OCI-LY7 (cell line): ENCODE measurements at regions not wholly inside any gene's neighbourhood (a gene's known extent, or its start where the extent isn't known, plus 50 kb on each side); places are given as distances from the start of the nearest gene placed in this dataset.

Experiments
- CTCF ChIP-seq: fragments of 200-600 bp; sonication (generic); conservative IDR thresholded peaks from 2 replicates; pipeline ENCODE4 v1.5.1; 2014; ENCODE audit warnings: mild to moderate bottlenecking, antibody characterized with exemption, low read length, moderate library complexity, mixed read lengths
- EZH2phosphoT487 ChIP-seq: fragments of 200-600 bp; sonication (generic); IDR thresholded peaks from 2 replicates; pipeline ENCODE4 v1.6.1; 2018; ENCODE audit warnings: low read depth, borderline replicate concordance, mild to moderate bottlenecking, mixed run types, antibody characterized with exemption, low read length, moderate library complexity, mixed read lengths

DNA sequence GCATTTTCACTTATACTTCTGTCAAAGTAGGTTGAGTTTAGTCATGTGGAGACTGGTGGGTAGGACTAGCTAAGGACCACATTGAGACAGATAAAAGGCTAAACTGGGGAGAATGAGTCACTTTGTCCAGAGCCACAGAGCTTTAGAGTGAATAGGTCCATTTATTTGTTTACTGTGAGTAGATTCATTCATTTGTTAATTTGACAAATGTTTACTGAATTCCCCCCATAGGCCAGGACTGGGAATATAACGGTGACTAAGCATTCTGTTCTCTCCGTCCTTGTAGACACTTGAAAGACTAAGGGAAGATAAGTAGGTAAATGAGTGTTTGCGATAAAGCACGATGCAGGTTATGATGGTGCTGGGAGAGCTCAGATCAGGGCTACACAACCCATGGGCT is 699.7 kb upstream of the ID4 start:
- no peak for TF ChIP-seq CTCF
- TF ChIP-seq EZH2phosphoT487, result no peak
